Activated CD4-positive, alpha-beta T cell treated with anti-CD3 and anti-CD28 coated beads, Interleukin-2, amount 50 U/mL, for 48 hours (primary cell): ENCODE measurements at regions not wholly inside any gene's neighbourhood (a gene's known extent, or its start where the extent isn't known, plus 50 kb on each side); places are given as distances from the start of the nearest gene placed in this dataset.
A peak's percentile ranks its signal among the peaks of the same experiment; 100 is the strongest.
"Not testable (repeated sequence)": the region's sequence is repeated elsewhere in the genome, so short reads cannot be mapped to it uniquely, and the experiment has no call there.

Experiments
- DNase-seq, 2 experiments: peaks; one replicate each; pipeline ENCODE4 v3.0.0-alpha.2; 2020

DNA sequence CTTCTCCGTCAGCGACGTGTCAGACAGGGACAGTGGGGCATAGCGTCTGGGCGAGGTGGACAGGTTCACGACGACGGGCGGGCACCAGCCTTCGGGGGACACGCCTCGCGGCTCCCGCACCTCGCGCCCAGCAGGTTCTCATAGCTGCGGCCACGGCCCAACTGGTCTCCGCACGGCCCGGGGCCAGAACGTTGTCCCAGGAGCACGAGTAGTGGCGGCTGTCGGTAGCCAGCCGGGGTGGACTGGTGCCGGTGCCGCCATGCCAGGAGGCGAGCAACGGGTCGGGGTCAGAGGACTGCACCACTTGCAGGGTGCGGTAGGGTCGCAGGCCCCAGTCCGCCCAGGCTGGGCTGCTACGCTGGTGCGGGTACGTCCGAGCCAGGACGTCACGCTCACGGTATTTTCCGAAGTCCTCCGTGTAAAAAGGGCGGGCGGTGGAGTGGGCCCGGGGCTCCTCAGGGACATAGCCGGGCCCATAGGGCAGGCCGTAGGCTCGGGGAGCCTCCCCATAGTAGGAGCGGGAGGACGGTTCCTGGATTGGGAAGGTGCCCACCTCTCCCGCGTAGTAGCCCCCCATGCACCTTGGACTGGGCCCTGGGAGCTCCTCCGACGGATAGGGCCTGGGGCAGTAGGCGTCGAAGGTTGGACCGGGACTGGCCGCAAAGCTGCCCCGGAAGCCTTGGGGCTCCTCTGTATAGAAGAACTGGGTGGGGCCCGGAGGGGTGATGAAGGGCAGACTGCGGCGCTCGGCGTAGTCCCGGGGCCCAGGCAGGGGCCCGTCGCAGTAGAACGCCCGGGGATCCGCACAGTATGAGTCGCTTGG is 301.2 kb downstream of the CCDC74A start:
- not testable (repeated sequence) for DNase-seq

DNA sequence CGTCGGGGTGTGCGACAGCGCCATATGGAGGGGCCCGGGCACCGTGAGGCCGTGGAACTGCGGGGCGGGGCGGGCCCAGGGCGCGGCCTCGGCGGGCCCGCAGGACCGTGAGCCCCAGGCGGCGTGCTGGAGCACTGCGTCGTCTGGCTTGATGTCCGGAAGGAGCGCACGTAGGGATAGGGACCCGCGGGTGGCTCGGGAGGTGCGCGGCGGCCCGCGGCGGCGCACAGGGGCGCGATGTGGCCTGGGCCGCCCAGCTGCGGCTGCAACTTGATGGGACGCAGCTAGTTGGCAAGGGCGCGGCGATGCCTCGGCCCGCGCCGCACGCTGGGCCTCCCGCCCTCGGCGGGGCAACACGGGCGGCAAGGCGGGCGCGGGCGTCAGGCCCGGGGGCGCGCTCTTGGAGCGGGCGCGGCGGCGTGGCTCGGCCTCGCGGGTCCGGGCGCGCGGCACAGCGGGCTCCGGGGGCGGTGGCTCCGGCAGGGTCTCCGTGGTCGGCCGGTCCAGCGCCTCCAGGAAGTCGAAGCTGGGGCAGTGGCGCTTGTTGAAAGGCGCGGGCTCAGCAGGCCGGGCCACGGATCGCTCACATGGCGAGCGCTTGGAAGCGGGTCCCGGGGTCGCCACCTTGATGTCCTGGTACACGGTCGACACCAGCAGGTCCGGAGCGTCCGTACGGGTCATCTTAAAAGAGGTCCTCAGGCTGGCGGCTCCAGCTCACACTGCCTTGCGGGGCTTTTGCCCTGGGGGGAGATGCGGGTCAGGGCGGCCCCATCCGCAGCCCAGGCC is 302.0 kb downstream of the CCDC74A start:
- DNase-seq = not testable (repeated sequence)

DNA sequence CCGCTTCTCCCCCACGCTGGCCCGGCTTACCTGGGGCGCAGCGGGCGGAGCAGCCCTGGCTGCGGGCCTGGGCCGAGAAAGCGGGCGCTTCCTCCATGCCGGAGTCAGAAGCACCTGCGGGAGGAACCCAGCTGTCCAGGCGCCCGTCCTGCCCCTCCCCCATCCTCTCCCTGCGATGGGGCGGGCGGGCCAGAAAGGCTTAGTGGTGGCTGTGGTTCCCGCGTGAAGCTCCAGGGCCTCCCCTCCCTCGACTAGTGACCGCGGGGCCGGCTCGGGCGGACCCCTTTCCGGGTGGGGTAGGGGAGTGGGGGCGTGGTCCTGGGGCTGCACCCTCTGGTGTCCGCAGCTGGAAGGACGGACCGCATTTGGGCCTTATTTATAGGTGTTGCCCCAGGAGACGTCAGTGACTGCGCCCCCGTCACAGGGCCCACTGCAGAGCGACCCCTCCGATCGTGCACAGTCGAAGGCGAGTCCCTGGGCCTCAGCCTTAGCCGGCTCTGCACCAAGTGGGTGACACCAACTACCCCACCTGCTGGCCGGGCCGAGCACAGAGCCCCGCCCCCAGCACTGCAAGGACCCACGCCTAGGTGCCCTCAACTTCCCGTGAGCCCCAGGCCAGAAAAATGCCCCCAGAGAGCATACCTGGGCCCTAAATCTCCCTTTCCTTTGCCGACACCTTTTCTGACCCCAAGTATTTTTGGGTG is 302.7 kb downstream of the CCDC74A start:
- DNase-seq = not testable (repeated sequence)

DNA sequence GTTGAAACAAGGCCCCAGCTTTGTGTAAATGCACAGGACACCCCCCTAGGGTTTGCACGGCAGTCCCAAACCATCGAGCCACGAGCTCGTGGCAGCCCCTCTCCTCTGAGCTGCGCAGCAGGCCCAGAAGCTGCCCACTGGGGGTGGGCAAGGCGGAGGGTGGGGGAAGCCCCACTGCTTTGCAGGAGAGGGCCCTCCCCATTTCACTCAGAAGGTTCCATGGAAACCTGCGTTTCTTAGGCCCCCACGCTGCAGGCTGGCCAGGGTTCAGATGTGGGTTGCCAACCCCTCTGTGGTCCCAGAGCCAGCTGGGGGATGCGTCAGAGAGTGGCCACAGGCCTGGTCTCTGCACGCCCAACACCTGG is 303.2 kb downstream of the CCDC74A start:
- not testable (repeated sequence) for DNase-seq

DNA sequence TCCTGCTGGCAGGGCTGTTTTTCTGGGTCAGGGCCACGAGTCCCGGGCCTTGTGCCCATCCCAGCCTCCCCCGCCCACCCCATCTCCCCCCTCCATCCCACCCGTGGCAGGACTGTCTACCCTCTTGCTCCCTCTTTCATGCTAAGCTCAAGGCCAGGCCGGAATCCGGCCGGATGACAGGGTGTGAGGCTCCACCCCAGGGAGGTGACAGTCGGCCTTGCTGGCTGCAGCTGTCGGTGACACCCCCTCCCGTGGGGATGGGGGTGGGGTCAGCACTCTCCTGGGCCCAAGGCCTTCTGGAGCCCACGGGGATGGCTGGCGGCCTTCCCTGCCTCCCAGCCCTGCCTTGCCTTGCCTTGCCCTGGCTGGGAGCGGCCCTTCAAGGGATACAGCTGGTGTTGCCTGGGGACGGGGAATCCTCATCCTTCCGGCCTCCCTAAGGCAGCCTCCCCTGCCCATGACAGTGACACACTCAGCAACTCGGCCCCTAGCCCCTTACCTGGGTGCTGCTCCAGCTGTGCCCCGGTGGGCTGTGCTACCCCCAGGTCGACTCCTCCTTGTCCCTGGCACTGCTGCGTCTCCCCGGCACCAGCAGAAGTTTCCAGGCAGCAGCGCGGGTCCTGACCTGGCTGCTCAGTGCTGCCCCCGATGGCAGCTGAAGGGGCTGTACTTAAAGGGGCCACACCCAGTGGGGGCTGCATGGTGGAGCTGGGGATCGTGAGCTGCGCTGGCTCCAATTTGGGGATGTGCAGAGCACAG is 303.9 kb downstream of the CCDC74A start:
- peak; percentile 25 to 29 for DNase-seq

DNA sequence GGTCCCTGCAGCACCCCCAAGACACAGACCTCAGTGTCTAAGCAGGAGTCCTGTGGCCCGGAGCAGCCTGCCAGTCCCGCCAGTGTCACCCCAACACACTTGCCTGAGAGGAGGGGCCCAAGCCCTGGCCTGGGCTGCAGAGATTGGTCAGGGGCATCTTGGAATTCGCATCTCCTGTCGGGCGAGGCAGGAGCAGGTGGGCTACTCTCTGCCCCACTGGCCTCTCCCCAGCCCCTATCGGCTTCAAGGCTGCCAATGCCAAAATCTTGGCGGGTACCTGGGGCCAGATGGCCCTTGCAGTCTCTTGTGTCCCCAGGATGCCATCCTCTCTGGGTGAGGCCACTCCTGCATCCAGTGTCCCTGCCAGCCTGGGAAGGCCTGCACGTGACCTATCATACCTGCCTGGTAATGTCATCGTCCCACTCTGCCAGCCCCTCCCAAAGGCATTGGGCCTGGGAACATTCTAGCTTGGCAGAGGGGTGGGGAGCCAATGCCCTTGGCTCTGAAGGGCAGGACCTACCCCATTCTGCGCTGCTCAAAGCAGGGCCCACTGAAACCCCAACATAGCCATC is 304.6 kb downstream of the CCDC74A start:
- DNase-seq = not testable (repeated sequence)

DNA sequence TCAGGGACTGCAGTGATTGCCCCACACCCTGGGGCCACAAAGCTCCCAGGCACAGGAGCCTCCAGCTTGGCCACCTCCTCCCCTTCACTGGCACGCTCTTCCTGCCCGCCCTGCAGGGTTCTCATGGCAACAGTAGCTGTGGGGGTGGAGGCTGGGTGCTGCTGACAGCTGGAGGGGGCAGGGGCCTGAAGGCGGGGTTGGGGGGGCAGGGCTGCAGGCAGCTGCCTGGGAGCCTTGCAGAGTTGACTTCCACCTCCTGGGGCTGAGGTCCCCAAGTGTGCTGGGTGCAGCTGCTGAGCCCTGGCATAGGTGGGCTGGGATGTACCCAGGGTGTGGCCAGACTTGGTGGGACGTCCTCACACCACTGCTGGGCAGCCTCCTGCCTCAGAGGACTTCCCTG is 305.2 kb downstream of the CCDC74A start:
- DNase-seq = not testable (repeated sequence)

DNA sequence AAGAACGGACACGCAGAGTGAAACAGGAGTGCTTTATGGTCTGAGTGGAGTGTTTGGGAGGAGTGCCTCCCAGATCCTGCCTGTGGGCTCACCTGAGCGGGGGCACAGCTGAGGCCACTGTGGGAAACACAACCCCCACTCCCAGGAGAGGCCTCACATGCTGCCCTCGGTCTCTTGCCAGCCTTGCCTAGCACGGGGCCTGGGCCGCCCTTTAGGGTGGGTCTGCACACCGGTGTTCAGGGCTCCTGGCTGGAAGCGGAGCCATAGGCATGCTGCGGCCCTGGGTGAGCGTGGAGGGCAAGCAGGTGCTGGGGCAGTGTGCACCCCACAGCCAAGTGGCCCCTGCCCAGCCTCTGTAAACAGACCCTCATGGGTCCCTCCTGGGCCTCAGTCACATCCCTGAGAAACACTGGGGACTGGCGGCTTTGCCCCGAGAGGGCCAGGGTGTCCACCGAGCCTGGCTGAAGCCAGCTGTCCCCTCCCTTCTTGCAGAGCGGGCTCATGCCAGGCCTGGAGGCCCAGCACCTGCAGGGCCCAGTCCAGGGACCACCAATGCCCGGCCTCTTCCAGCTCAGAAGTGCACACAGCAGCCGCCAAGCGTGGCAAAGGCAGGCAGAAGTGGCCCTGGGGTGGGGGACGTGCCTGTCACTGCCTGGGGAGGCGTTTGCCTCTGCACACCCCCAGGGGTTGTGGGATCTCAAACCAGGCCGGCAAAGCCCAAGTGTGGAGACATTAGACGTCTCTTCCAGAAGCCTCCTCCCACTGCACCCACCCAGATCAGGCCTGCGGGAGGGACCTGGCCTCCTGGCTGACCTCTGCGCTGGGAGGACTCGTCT is 305.9 kb downstream of the CCDC74A start:
- not testable (repeated sequence) for DNase-seq

DNA sequence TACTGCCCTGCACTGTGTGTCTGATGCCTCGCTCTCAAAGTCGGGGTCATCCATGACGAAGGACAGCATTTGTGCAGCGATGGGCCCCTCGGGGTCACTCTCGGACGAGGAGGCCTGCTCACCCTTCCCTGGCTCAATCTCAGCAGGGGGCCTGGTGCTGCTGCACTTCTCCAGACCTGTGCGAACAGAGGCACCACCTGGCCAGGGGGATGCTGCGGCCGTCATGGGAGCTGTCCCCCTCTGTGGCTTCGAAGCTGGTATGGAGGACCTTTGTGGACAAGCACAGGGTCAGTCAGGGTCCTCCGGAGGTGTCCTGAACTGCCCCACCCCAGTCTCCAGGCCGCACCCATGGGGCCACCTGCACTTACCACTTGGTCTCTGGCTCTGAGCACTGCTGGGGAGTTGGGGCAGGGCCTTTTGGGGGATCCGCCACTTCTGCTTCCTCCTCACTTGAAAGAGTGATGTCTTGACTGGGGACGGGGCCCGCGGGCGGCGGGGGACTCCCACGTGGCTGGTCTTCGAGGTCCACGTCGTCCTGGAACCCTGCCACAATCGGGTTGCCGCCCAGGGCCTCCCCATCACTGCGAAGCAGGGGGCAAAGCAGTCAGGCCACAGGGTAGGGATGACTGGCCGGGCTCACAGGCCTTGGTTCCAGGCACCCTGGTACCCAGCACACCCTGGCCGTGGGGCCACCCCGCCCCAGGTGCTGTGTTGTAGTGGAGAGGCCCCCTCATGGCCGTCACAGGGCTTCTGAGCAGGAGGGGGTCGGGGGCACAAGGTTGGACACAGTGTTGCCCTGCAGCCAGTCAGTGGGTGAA is 306.7 kb downstream of the CCDC74A start:
- DNase-seq = not testable (repeated sequence)

DNA sequence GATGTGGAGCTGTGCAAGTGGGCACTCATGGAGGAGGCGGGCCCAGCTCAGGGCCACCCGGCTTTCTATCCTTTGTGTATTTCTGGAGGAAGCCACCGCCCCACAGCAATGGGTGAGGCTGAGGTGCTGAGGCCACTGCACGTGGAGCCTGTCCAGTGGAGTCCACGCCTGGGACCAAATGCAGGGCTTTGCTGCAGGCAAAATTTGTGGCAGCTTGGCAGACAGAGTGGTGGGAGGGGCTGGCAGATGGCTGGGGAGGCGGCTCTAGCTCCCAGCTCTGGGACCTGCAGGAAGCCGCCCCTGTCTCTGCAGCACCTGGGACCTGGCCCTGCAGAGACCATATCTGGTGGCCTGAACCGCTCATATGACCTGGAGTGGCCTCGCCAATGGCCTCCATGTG is 307.3 kb downstream of the CCDC74A start:
- not testable (repeated sequence) for DNase-seq

DNA sequence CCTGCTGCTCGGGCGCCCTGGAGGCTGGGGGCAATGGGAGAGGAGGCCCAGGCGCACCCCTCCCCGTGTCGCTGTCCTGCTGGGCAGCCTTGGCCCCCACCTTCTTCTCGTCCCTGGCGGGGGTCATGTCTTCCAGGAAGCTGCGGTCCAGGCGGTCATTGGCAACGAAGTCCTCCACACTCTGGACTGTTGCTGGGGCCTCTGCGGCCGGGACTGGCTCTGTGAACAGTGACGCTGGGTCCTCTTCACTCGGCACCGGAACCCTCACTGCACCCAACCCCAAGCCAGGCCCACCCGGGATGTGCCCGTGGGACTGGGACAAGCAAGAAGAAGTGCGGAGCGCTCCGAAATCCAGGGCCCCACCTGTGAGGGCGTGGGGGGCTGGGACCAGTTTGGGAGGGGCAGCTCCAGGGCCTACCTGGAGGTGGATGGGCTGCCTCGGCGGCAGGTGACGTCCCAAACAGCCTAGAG is 308.0 kb downstream of the CCDC74A start:
- no peak for DNase-seq

DNA sequence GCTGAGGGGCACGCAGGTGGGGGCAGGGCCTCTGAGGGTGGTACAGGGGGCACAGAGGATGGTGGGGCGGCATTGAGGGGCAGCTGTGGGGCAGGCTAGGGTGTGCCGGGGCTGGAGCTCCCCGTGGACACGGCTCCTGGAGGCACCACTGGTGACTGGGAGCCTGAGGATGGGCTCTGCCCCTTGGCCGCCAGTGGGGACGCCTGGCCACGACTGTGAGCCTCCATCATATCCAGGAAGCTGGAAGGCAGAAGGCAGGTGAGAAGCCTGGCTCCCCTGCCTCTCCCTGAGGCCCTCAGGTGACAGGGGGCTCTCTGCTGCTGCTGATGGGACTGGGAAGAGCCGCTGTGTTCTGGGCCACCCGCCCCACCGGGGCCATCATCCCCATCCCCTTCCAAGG is 308.4 kb downstream of the CCDC74A start:
- DNase-seq = not testable (repeated sequence)

DNA sequence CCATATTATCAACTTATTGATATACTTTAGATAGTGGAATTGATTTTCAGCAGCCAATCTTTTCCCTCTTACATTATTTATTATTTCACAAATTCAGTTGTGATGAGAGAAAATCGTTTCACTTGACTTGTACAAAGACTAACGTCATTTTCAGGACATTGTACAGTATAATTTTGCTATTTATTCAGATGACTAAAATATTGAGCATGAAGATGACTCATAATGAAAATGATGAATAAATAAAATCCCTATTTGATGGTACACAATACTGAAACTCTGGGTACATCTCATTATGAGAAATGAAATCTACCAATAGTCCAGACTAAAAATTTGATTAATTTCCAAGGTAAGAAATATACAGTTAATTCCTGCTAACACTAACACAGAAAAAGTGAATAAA is 316.4 kb downstream of the CCDC74A start:
- DNase-seq = not testable (repeated sequence)

DNA sequence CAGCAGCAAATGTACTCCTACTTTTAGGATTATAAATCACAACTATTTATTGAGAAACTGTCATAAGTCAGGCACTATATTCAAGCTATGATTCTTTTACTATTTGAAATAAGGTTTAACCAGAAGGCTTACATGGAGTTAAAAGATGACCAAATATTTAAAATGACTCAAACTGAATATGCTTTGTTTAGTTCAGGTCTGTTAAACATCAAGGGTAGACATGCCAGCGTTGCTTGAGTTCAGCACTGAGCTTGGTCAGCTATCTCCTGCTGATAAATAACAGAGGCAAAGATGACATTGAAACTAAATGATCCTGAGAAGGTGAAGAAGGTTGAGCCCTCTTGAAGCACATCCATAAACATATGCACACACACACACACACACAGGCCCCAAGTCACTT is 305.6 kb downstream of the ANKRD30BL start:
- not testable (repeated sequence) for DNase-seq

DNA sequence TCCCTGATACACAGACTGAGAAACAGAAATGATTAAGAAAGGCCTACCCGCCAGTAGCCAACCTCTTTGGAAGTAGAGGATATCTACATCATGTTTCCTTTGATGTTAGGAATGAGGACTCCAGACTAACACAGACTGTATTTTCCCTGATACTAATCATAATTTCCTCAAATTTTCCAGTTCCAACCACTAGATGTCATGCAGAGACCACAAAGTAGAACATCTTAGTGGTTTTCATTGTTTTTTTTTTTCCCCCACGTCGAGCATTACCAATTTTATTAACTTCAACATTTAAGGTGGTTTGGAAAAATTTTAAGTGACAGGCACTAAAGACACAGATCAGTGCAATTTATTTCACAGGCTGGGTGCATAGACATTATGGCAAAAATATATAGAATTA is 303.6 kb downstream of the ANKRD30BL start:
- DNase-seq = not testable (repeated sequence)
